Esophagus muscularis mucosa (tissue), 3 donors: ENCODE measurements at regions not wholly inside any gene's neighbourhood (a gene's known extent, or its start where the extent isn't known, plus 50 kb on each side); places are given as distances from the start of the nearest gene placed in this dataset.

ENCODE experiments used
- POLR2A ChIP-seq: fragments of 450-650 bp; IDR thresholded peaks from one replicate; pipeline ENCODE4 v1.6.1; 2017; ENCODE audit warnings: antibody characterized with exemption, moderate library complexity, mild to moderate bottlenecking, low read depth
- POLR2AphosphoS5 ChIP-seq, 2 donors: sonication (generic); formaldehyde crosslinking; IDR thresholded peaks; one replicate each; pipeline ENCODE4 v1.6.1; 2017; ENCODE audit warnings: antibody characterized with exemption in 2 of 2
- TF ChIP-seq, protein P1 (sequence below), 3 experiments: fragments of 200-600 bp in 2 of 3; fragments of 450-650 bp in 1 of 3; sonication (generic) in 2 of 3; IDR thresholded peaks; one replicate each; pipeline ENCODE4 v1.5.1; 2017 to 2019; ENCODE audit warnings: antibody characterized with exemption in 3 of 3, mild to moderate bottlenecking in 2 of 3, moderate library complexity in 1 of 3

DNA sequence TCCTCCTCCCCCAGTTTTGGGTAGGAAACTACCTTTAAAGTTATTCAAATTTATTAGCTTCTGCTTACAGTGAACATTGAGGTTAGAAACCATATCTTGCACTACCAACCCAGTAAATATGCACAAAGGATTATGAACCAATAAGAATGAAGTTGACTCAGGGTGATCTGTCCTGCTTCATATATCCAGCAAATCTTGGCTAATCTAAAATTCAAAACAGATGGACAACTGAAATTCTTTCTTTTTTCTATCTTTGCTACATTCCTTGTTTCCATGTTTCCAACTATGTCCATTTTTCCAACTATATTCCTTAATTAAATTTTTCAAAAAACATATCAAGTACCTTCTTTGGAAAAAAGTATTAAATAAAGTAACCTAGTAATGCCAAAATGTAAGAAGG lies 149.3 kb downstream of the FAM124B start:
- TF ChIP-seq POLR2A (no peak), POLR2AphosphoS5 (IDR thresholded peaks at IDR 0.05) (no peak)
- TF ChIP-seq, protein P1, sequence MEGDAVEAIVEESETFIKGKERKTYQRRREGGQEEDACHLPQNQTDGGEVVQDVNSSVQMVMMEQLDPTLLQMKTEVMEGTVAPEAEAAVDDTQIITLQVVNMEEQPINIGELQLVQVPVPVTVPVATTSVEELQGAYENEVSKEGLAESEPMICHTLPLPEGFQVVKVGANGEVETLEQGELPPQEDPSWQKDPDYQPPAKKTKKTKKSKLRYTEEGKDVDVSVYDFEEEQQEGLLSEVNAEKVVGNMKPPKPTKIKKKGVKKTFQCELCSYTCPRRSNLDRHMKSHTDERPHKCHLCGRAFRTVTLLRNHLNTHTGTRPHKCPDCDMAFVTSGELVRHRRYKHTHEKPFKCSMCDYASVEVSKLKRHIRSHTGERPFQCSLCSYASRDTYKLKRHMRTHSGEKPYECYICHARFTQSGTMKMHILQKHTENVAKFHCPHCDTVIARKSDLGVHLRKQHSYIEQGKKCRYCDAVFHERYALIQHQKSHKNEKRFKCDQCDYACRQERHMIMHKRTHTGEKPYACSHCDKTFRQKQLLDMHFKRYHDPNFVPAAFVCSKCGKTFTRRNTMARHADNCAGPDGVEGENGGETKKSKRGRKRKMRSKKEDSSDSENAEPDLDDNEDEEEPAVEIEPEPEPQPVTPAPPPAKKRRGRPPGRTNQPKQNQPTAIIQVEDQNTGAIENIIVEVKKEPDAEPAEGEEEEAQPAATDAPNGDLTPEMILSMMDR (IDR thresholded peaks at IDR 0.05): no peak
